ENCODE measurements at regions not wholly inside any gene's neighbourhood (a gene's known extent, or its start where the extent isn't known, plus 50 kb on each side); places are given as distances from the start of the nearest gene placed in this dataset.

GRCh38 chr4:188683571-188683970 is 544.3 kb downstream of the TRIML1 start:
- Mint-ChIP-seq H3K27ac (ENCODE audit: unreplicated experiment) (no peak overlapping the region), H3K9me3 (ENCODE audit: unreplicated experiment) (no peaks in the 10 kb centered on the region), H3K4me3 (ENCODE audit: unreplicated experiment) (no peak overlapping the region), H3K36me3 (ENCODE audit: unreplicated experiment) (no peaks in the 10 kb centered on the region), H3K4me1 (ENCODE audit: low read depth, unreplicated experiment) (no peaks in the 10 kb centered on the region), H3K27me3 (ENCODE audit: unreplicated experiment) (no peaks in the 10 kb centered on the region)
- no peak for DNase-seq
- no peak for TF ChIP-seq CTCF (IDR thresholded peaks at IDR 0.05; ENCODE audit: partially characterized antibody, unreplicated experiment)

GRCh38 chr4:188688956-188689355 is 549.7 kb downstream of the TRIML1 start:
- Mint-ChIP-seq H3K27ac (ENCODE audit: unreplicated experiment) (no peak overlapping the region), H3K4me1 (ENCODE audit: low read depth, unreplicated experiment) (peaks cover 4% of the 10 kb centered on the region)

DNA sequence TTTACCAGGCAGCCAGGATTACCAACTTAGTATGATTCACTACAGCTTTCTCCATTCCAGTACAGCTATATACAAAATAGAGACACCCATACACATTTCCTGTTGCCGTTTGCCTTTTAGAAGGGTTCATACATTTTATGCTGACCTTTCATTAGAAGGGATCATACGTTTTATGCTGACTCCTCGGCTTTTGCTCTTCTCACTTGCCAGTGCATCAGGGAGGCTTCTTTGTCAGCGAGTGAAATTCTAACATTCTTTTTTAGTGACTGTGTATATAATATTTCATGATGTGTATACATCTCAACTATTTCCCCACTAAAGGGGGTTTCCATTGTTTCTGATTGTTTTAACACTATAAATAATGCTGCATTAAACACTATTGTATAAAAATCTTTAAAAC is 552.6 kb downstream of the TRIML1 start:
- H3K27me3 Mint-ChIP-seq (ENCODE audit: unreplicated experiment): no peaks in the 10 kb centered on the region
- peaks cover 4% of the 10 kb centered on the region for H3K4me1 Mint-ChIP-seq (ENCODE audit: low read depth, unreplicated experiment)
- no peak overlapping the region for H3K27ac Mint-ChIP-seq (ENCODE audit: unreplicated experiment)
- no peak for DNase-seq
- H3K9me3 Mint-ChIP-seq (ENCODE audit: unreplicated experiment): no peaks in the 10 kb centered on the region
- TF ChIP-seq CTCF (IDR thresholded peaks at IDR 0.05; ENCODE audit: partially characterized antibody, unreplicated experiment): no peak
- no peak overlapping the region for H3K4me3 Mint-ChIP-seq (ENCODE audit: unreplicated experiment)
- H3K36me3 Mint-ChIP-seq (ENCODE audit: unreplicated experiment): no peaks in the 10 kb centered on the region

More at GRCh38 chr4:188688956-188689355, 549.7 kb downstream of the TRIML1 start:
- H3K27me3 Mint-ChIP-seq (ENCODE audit: unreplicated experiment): no peaks in the 10 kb centered on the region
- DNase-seq: no peak
- H3K36me3 Mint-ChIP-seq (ENCODE audit: unreplicated experiment): no peaks in the 10 kb centered on the region
- H3K9me3 Mint-ChIP-seq (ENCODE audit: unreplicated experiment): no peaks in the 10 kb centered on the region
- TF ChIP-seq CTCF (IDR thresholded peaks at IDR 0.05; ENCODE audit: partially characterized antibody, unreplicated experiment): no peak
- H3K4me3 Mint-ChIP-seq (ENCODE audit: unreplicated experiment): no peak overlapping the region

DNA sequence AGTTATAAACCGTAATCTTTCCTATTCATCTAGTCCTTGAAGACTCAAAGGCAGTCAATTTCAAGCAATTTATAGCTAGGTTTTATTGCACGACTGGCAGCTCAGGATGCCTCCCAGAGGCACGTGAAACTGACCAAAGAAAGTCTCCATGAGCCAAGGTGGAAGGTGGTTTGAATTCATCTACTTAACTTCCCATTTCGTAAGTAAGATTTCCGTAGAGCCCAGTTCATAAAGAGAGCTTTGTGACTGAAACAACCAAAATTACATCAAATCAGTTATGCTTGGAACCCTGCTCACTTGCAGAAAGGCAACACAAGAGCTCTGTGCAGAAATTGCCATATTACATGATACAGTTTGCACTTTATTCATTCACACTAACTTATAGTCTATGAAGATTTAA is 556.0 kb downstream of the TRIML1 start:
- H3K27ac Mint-ChIP-seq (ENCODE audit: unreplicated experiment): no peak overlapping the region
- no peaks in the 10 kb centered on the region for H3K4me1 Mint-ChIP-seq (ENCODE audit: low read depth, unreplicated experiment)
- no peaks in the 10 kb centered on the region for H3K9me3 Mint-ChIP-seq (ENCODE audit: unreplicated experiment)
- no peak overlapping the region for H3K4me3 Mint-ChIP-seq (ENCODE audit: unreplicated experiment)
- TF ChIP-seq CTCF (IDR thresholded peaks at IDR 0.05; ENCODE audit: partially characterized antibody, unreplicated experiment): no peak
- no peak for DNase-seq
- H3K36me3 Mint-ChIP-seq (ENCODE audit: unreplicated experiment): no peaks in the 10 kb centered on the region
- H3K27me3 Mint-ChIP-seq (ENCODE audit: unreplicated experiment): no peaks in the 10 kb centered on the region

DNA sequence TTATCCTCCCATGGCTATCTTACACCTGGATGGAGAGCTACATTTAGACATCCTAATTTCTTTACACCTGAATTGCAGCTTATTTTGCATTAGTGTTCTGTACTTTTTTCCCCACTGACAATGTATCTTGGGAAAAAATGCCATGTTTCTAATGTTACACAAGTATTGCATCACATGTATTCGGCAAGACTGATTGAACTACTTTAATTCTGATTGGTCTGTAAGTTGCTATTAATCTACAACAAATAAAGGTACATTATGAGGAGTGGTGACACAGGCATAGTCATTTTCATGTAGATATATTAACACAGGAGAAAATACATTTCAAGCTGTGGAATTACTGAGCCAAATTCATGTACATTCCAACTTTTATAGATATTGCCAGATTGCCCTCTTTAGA is 558.0 kb downstream of the TRIML1 start:
- no peak overlapping the region for H3K4me3 Mint-ChIP-seq (ENCODE audit: unreplicated experiment)
- no peak overlapping the region for H3K27ac Mint-ChIP-seq (ENCODE audit: unreplicated experiment)
- DNase-seq: no peak
- no peak for TF ChIP-seq CTCF (IDR thresholded peaks at IDR 0.05; ENCODE audit: partially characterized antibody, unreplicated experiment)
- H3K9me3 Mint-ChIP-seq (ENCODE audit: unreplicated experiment): no peaks in the 10 kb centered on the region
- H3K27me3 Mint-ChIP-seq (ENCODE audit: unreplicated experiment): no peaks in the 10 kb centered on the region
- no peaks in the 10 kb centered on the region for H3K4me1 Mint-ChIP-seq (ENCODE audit: low read depth, unreplicated experiment)
- no peaks in the 10 kb centered on the region for H3K36me3 Mint-ChIP-seq (ENCODE audit: unreplicated experiment)

All from glutamatergic neuron (in vitro differentiated cells).